Mesendoderm (in vitro differentiated cells): ENCODE measurements at regions not wholly inside any gene's neighbourhood (a gene's known extent, or its start where the extent isn't known, plus 50 kb on each side); places are given as distances from the start of the nearest gene placed in this dataset.
A peak's percentile ranks its signal among the peaks of the same experiment; 100 is the strongest.
"Not testable (repeated sequence)": the region's sequence is repeated elsewhere in the genome, so short reads cannot be mapped to it uniquely, and the experiment has no call there.

ENCODE experiments used
- DNase-seq: peaks from one replicate; pipeline ENCODE4 v3.0.0; 2013
- H2AK5ac ChIP-seq: 2 replicates; pipeline ENCODE4 v1.6.1; 2013; ENCODE audit warnings: low read length, inconsistent platforms
- H2BK120ac ChIP-seq: 2 replicates; pipeline ENCODE4 v1.6.1; 2013; ENCODE audit warnings: low read depth, mild to moderate bottlenecking, low read length, moderate library complexity, mixed read lengths
- H2BK15ac ChIP-seq: replicated peaks from 2 replicates; pipeline ENCODE4 v1.6.1; 2013; ENCODE audit warnings: low read depth, mild to moderate bottlenecking, moderate library complexity
- H2BK5ac ChIP-seq: 2 replicates; pipeline ENCODE4 v1.6.1; 2013; ENCODE audit warnings: low read length, inconsistent platforms
- H3K18ac ChIP-seq: 2 replicates; pipeline ENCODE4 v1.6.1; 2013; ENCODE audit warnings: mild to moderate bottlenecking, low read length, mixed read lengths
- H3K23ac ChIP-seq: one replicate; pipeline ENCODE4 v1.6.1; 2013; ENCODE audit warnings: low read length
- H3K27ac ChIP-seq: 2 replicates; pipeline ENCODE4 v1.5.1; 2013; ENCODE audit warnings: low read depth, mild to moderate bottlenecking, inconsistent platforms, low read length, moderate library complexity
- H3K27me3 ChIP-seq: 2 replicates; pipeline ENCODE4 v1.6.1; 2013; ENCODE audit warnings: low read length, control low read depth, mild to moderate bottlenecking, inconsistent platforms; ENCODE audit not compliant: insufficient read depth, poor library complexity
- H3K36me3 ChIP-seq: 2 replicates; pipeline ENCODE4 v1.6.1; 2013; ENCODE audit warnings: low read length, inconsistent platforms; ENCODE audit not compliant: control insufficient read depth, insufficient read depth
- H3K4ac ChIP-seq: one replicate; pipeline ENCODE4 v1.6.1; 2013; ENCODE audit warnings: low read depth, mild to moderate bottlenecking, low read length, moderate library complexity
- H3K4me1 ChIP-seq: 2 replicates; pipeline ENCODE4 v1.6.1; 2013; ENCODE audit warnings: low read depth, low read length, inconsistent platforms; ENCODE audit not compliant: control insufficient read depth
- H3K4me2 ChIP-seq: 2 replicates; pipeline ENCODE4 v1.6.1; 2013; ENCODE audit warnings: low read length
- H3K4me3 ChIP-seq: 2 replicates; pipeline ENCODE4 v1.5.1; 2013; ENCODE audit warnings: mild to moderate bottlenecking, low read length
- H3K56ac ChIP-seq: one replicate; pipeline ENCODE4 v1.6.1; 2013; ENCODE audit warnings: low read length
- H3K79me1 ChIP-seq: 2 replicates; pipeline ENCODE4 v1.6.1; 2013; ENCODE audit warnings: low read length, inconsistent platforms
- H3K79me2 ChIP-seq: 2 replicates; pipeline ENCODE4 v1.6.1; 2013; ENCODE audit warnings: mild to moderate bottlenecking, low read length; ENCODE audit not compliant: control insufficient read depth, insufficient read depth
- H3K9ac ChIP-seq: 2 replicates; pipeline ENCODE4 v1.6.1; 2013; ENCODE audit warnings: low read length, inconsistent platforms
- H4K5ac ChIP-seq: one replicate; pipeline ENCODE4 v1.6.1; 2013; ENCODE audit warnings: low read length
- H4K8ac ChIP-seq: one replicate; pipeline ENCODE4 v1.6.1; 2013; ENCODE audit warnings: low read depth, mild to moderate bottlenecking, control low read depth, low read length, moderate library complexity
- WGBS: extraction: QIAGEN DNeasy Blood & Tissue Kit; methylation state at CpG from one replicate; pipeline ENCODE4 v1.1.7; 2013; ENCODE audit warnings: low lambda C conversion rate, missing lambda C conversion rate; ENCODE audit not compliant: insufficient coverage; ENCODE audit errors: extremely low coverage; 5-methylcytosine and 5-hydroxymethylcytosine counted together

GRCh38 chr9:64773491-64773931 is 511.5 kb downstream of the FOXD4L5 start:
- no peak overlapping the region for H3K4me2 ChIP-seq
- no peaks in the 10 kb centered on the region for H3K79me1 ChIP-seq
- H3K4ac ChIP-seq: no peak overlapping the region
- H3K79me2 ChIP-seq: no peaks in the 10 kb centered on the region
- H3K4me3 ChIP-seq: no peak overlapping the region
- no CpG with 5 or more reads among the region's 59 CpGs for WGBS
- no peak overlapping the region for H2AK5ac ChIP-seq
- H2BK5ac ChIP-seq: no peak overlapping the region
- H3K18ac ChIP-seq: no peak overlapping the region
- H3K27ac ChIP-seq: no peak overlapping the region
- H3K9ac ChIP-seq: no peak overlapping the region
- H4K5ac ChIP-seq: no peak overlapping the region
- no peak overlapping the region for H4K8ac ChIP-seq
- peak; percentile 0 for DNase-seq
- H3K4me1 ChIP-seq: no peaks in the 10 kb centered on the region
- H3K56ac ChIP-seq: no peak overlapping the region
- no peaks in the 10 kb centered on the region for H3K36me3 ChIP-seq
- H3K27me3 ChIP-seq: no peaks in the 10 kb centered on the region
- H2BK15ac ChIP-seq: no peak overlapping the region
- H3K23ac ChIP-seq: no peak overlapping the region
- H2BK120ac ChIP-seq: no peak overlapping the region

- no CpG with 5 or more reads among the region's 67 CpGs for WGBS
- not testable (repeated sequence) for H3K23ac ChIP-seq, H3K4me3 ChIP-seq
Observed at GRCh38 chr9:64772751-64773331, 512.2 kb downstream of the FOXD4L5 start.

GRCh38 chr9:64772123-64772736 is 512.8 kb downstream of the FOXD4L5 start:
- not testable (repeated sequence) for H3K36me3 ChIP-seq, H2BK15ac ChIP-seq, H3K27ac ChIP-seq, H4K5ac ChIP-seq, H3K23ac ChIP-seq, H4K8ac ChIP-seq, DNase-seq, H3K4me2 ChIP-seq, H3K4me3 ChIP-seq, H3K79me2 ChIP-seq, H2AK5ac ChIP-seq, H3K79me1 ChIP-seq, H3K9ac ChIP-seq, H3K18ac ChIP-seq, H3K27me3 ChIP-seq, H2BK5ac ChIP-seq, H3K56ac ChIP-seq, H2BK120ac ChIP-seq, H3K4me1 ChIP-seq, H3K4ac ChIP-seq
- WGBS: no CpG with 5 or more reads among the region's 4 CpGs

More at GRCh38 chr9:64772751-64773331, 512.2 kb downstream of the FOXD4L5 start:
- H2BK5ac ChIP-seq, H2BK120ac ChIP-seq, H3K36me3 ChIP-seq, H3K4me1 ChIP-seq, H3K18ac ChIP-seq, H3K79me1 ChIP-seq, H3K56ac ChIP-seq, H2AK5ac ChIP-seq, H3K27ac ChIP-seq, H3K27me3 ChIP-seq, H3K4ac ChIP-seq, H2BK15ac ChIP-seq, H3K9ac ChIP-seq, H3K4me2 ChIP-seq, H4K8ac ChIP-seq, H3K79me2 ChIP-seq, H4K5ac ChIP-seq: not testable (repeated sequence)
- peak; percentile 0 for DNase-seq
